Mucosa of descending colon (tissue), 3 donors: ENCODE measurements at regions not wholly inside any gene's neighbourhood (a gene's known extent, or its start where the extent isn't known, plus 50 kb on each side); places are given as distances from the start of the nearest gene placed in this dataset.

Experiments used
- ATAC-seq: fragments of 200-7000 bp; cut with Tn5 transposase; one replicate; pipeline ENCODE4 v1.9.1; 2020; ENCODE audit warnings: mild to moderate bottlenecking, moderate library complexity
- DNase-seq, 3 donors: peaks; one replicate each; pipeline ENCODE4 v3.0.0-alpha.2; 2020
- H3K36me3 ChIP-seq: fragments of 200-600 bp; one replicate; pipeline ENCODE4 v1.8.0; 2021; ENCODE audit warnings: low read depth, mild to moderate bottlenecking
- H3K4me1 ChIP-seq: fragments of 200-600 bp; one replicate; pipeline ENCODE4 v1.8.0; 2021; ENCODE audit warnings: low read depth, mild to moderate bottlenecking
- H3K4me3 ChIP-seq: fragments of 200-600 bp; one replicate; pipeline ENCODE4 v1.8.0; 2021; ENCODE audit warnings: mild to moderate bottlenecking
- H3K9me3 ChIP-seq: fragments of 200-600 bp; one replicate; pipeline ENCODE4 v1.8.0; 2021; ENCODE audit warnings: mild to moderate bottlenecking
- CTCF ChIP-seq: fragments of 200-600 bp; IDR thresholded peaks from one replicate; pipeline ENCODE4 v1.8.0; 2022; ENCODE audit warnings: antibody characterized with exemption, mild to moderate bottlenecking
- intact Hi-C, 2 donors: fragments of 100-400 bp; cut with DNase I in 1 of 2; cut with micrococcal nuclease in 1 of 2; formaldehyde crosslinking; loops; one replicate each; pipeline versions ENCODE4 v1.11.0 to v1.11.1; 2022; cut with DNase I, micrococcal nuclease
- donor health status: DM: no; HTN: no; CAD: no; lungs with moderate emphysema.
- donor health status: DM: no; HTN: no; CAD: no.
- donor health status: DM: no; HTN: yes; CAD: no.

GRCh38 chr2:120523766-120524165 lies 177.8 kb downstream of the INHBB start:
- DNase-seq, result peak in 1 of 3 donors; percentile 35
- Histone ChIP-seq H3K4me1 (no peaks in the 10 kb centered on the region), H3K9me3 (no peaks in the 10 kb centered on the region), H3K36me3 (no peaks in the 10 kb centered on the region), H3K4me3 (no peak overlapping the region)
- intact Hi-C loops, result no loop called here
- no peak for ATAC-seq
- no peak for TF ChIP-seq CTCF

GRCh38 chr2:120524174-120524573 lies 178.2 kb downstream of the INHBB start:
- H3K36me3 ChIP-seq, result no peaks in the 10 kb centered on the region
- H3K9me3 ChIP-seq, result no peaks in the 10 kb centered on the region
- no peak for TF ChIP-seq CTCF
- H3K4me3 ChIP-seq, result no peak overlapping the region
- H3K4me1 ChIP-seq, result no peaks in the 10 kb centered on the region
- ATAC-seq (no peak), DNase-seq (peak in 1 of 3 donors; percentile 20)
- intact Hi-C loops, result no loop called here

DNA sequence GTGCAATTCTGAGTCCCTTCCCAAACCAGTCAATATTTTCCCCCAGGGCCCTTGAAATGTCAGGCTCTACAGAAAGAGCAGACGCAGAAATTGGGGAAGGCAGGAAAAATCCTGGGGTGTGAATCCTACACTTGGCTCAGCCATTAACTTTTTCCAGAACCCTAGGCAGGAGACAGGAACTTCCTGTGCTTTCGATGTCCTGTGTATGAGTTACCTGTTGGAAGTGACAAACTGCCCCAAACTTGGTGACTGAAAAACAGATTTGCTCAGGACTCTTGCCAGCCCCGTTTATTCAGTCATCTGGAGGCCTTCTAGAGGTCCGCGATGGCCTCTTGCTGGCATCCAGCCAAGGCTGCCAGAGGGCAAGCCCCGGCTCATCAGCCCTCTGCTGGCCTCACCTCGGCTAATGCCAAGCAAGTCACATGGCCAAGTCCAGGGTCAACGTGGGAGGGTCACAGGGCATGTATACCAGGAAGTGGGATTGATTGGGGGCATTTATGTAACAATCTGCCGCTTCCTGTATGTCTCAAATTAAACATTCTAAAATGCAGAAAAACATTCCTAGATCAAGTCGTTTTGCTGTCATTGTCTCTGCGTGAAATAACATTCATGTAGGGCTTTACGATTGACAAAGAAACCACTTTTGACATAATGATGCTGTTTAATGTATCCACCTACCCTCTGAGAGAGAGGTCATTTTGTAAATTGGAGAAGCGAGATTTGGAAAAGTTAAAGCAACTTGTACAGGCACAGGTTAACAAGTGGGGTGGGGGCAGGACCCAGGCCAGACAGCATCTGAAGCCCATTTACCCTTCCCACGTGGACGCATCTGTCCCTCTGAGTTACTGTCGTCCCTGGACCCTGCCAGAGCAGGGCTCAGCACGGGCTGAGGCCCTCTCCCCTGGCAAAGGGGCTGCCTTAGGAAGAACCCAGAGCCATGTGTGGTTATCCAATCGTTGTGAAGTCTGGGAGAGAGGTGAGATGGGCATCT lies 179.4 kb downstream of the INHBB start:
- DNase-seq (peak in 1 of 3 donors; percentile 39), ATAC-seq (no peak)
- Histone ChIP-seq H3K36me3 (no peaks in the 10 kb centered on the region), H3K4me3 (no peak overlapping the region), H3K4me1 (no peaks in the 10 kb centered on the region), H3K9me3 (no peaks in the 10 kb centered on the region)
- no peak for TF ChIP-seq CTCF
- intact Hi-C loops, result no loop called here

- intact Hi-C loops, result no loop called here
- TF ChIP-seq CTCF, result no peak
- H3K4me1 ChIP-seq, result no peaks in the 10 kb centered on the region
- H3K4me3 ChIP-seq, result no peak overlapping the region
- no peaks in the 10 kb centered on the region for H3K9me3 ChIP-seq
- DNase-seq, result peak in 1 of 3 donors; percentile 32
- H3K36me3 ChIP-seq, result no peaks in the 10 kb centered on the region
- no peak for ATAC-seq
Observed at GRCh38 chr2:120526047-120526562, 180.2 kb downstream of the INHBB start.

DNA sequence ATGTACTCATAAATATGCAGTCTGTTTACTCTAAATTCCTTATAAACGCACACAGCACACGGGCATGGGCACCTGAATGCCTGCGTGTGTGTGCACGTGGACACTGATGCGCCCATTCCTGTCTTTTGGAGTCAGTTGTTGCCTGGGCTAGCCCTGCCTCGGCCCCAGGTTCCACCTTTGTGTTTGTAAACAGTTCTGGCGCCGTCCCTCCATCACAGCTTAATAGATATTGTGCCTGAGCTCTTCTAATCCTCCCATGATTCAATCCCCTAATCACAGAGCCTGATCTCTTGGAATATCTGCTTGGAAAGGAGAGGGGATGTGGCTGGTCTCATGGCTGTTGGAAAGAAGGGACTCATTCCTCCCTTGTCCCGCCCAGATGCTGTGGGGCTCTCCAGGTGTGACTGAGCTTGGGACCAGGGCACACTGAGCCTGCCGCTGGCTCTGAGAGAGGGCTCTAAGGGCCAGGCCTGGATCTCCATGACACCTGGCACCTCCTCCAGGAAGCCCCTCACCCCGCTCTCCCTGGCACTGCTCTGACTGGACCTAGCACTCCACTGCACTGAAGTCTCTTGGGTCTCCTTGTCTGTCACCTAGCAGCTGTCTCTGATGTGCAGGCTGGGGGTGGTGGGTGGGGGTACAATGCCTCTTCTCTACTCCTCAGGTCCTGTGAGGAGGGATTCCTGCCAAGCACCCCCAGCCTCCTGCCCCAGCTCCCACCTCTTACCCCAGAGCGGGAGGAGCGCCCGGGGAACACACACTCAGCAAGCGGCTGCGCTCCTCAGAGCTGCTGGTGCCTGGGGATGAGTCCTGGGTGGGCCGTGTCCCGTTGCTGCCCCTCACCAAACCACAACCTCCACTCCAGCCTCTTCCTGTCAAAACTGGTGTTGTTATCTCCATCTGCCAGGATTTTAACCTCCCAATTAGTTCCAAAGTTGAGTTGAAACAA lies 181.3 kb downstream of the INHBB start:
- DNase-seq (peak in 1 of 3 donors; percentile 33), ATAC-seq (no peak)
- no peak overlapping the region for H3K4me3 ChIP-seq
- no peaks in the 10 kb centered on the region for H3K4me1 ChIP-seq
- H3K9me3 ChIP-seq, result no peaks in the 10 kb centered on the region
- intact Hi-C loops, result no loop called here
- TF ChIP-seq CTCF, result no peak
- H3K36me3 ChIP-seq, result no peaks in the 10 kb centered on the region
